Caco-2 (cell line): ENCODE measurements at regions not wholly inside any gene's neighbourhood (a gene's known extent, or its start where the extent isn't known, plus 50 kb on each side); places are given as distances from the start of the nearest gene placed in this dataset.

Experiments
- BruUV-seq: library from RNA; stranded (reverse); fragments of 400-500 nt; replicated peaks from 2 replicates; lab custom pipeline; 2021; lab: Mats Ljungman, UMichigan
- CTCF ChIA-PET: fragments of 300-600 bp; sonication (Branson Sonifier 250); formaldehyde crosslinking; loops from one replicate; lab custom pipeline; 2022; ENCODE audit warnings: antibody characterized with exemption; lab: Charles Lee
- POLR2A ChIA-PET: fragments of 300-600 bp; sonication (Branson Sonifier 250); formaldehyde crosslinking; loops from one replicate; lab custom pipeline; 2022; ENCODE audit warnings: antibody characterized with exemption; lab: Charles Lee
- DNase-seq, 2 experiments: peaks; one replicate each; pipeline versions ENCODE4 v3.0.0 to v3.0.0-alpha.2; 2020 to 2022
- H3K27me3 ChIP-seq: replicated peaks from 2 replicates; pipeline ENCODE4 v1.6.0; 2011; ENCODE audit warnings: low read length; ENCODE audit not compliant: control insufficient read depth, insufficient read depth
- H3K36me3 ChIP-seq: 2 replicates; pipeline ENCODE4 v1.5.1; 2011; ENCODE audit warnings: low read length; ENCODE audit not compliant: control insufficient read depth, insufficient read depth
- H3K4me1 ChIP-seq: fragments of 250-450 bp; sonication (Bioruptor Pico); 2 replicates; pipeline ENCODE4 v1.5.1; 2020; ENCODE audit warnings: mild to moderate bottlenecking
- H3K4me3 ChIP-seq: 2 replicates; pipeline ENCODE4 v1.5.1; 2011; ENCODE audit warnings: low read depth, mild to moderate bottlenecking, control low read depth, low read length
- H3K9me3 ChIP-seq: fragments of 250-450 bp; sonication (Bioruptor Pico); 2 replicates; pipeline ENCODE4 v1.5.1; 2020; ENCODE audit warnings: mild to moderate bottlenecking, moderate library complexity
- H3K27ac Mint-ChIP-seq: one replicate; pipeline ENCODE4 v1.8.0; 2022; ENCODE audit warnings: mixed read lengths; ENCODE audit not compliant: unreplicated experiment
- H3K27me3 Mint-ChIP-seq: one replicate; pipeline ENCODE4 v1.8.0; 2022; ENCODE audit warnings: mixed read lengths; ENCODE audit not compliant: insufficient read depth, unreplicated experiment
- H3K36me3 Mint-ChIP-seq: one replicate; pipeline ENCODE4 v1.8.0; 2022; ENCODE audit warnings: mild to moderate bottlenecking, mixed read lengths; ENCODE audit not compliant: insufficient read depth, unreplicated experiment
- H3K4me1 Mint-ChIP-seq: one replicate; pipeline ENCODE4 v1.8.0; 2022; ENCODE audit warnings: low read depth, mixed read lengths; ENCODE audit not compliant: unreplicated experiment
- H3K4me3 Mint-ChIP-seq: one replicate; pipeline ENCODE4 v1.8.0; 2022; ENCODE audit warnings: mild to moderate bottlenecking, moderate library complexity, mixed read lengths; ENCODE audit not compliant: unreplicated experiment
- H3K9me3 Mint-ChIP-seq: one replicate; pipeline ENCODE4 v1.8.0; 2022; ENCODE audit warnings: mixed read lengths; ENCODE audit not compliant: unreplicated experiment
- intact Hi-C: fragments of 100-400 bp; cut with micrococcal nuclease; formaldehyde crosslinking; loops from one replicate; pipeline ENCODE4 v1.10.0; 2022; ENCODE audit not compliant: unreplicated experiment
- TF ChIP-seq, protein P1 (sequence below), 2 experiments: fragments of 200-600 bp in 1 of 2; IDR thresholded peaks; 1 replicate in 1 of 2; 2 replicates in 1 of 2; pipeline versions ENCODE4 v1.5.1 to v1.8.0; 2011 to 2022; ENCODE audit warnings: antibody characterized with exemption in 1 of 2, control low read depth in 1 of 2, inconsistent platforms in 1 of 2, low read depth in 1 of 2, low read length in 1 of 2, mild to moderate bottlenecking in 1 of 2, moderate library complexity in 1 of 2; ENCODE audit not compliant: insufficient read depth in 1 of 2, severe bottlenecking in 1 of 2, unreplicated experiment in 1 of 2

DNA sequence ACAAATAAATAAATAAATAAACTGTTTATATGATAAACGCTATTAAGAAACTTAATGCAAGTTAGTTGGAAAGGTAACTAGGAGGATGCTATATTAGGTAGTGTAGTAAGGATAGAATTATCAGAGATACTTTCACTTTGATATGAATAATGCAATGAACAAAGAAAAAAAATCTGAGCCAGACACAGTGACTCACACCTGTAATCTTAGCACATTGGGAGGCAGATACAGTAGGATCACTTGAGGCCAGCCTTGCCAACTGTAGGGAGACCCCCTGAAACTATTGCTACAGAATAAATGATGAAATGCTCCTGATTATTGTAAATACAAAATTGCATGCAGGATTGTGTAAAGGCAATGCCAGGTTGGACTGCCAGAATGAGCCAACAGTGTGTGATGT, 109.2 kb downstream of the ANXA2R start:
- no peak overlapping the region for H3K4me3 ChIP-seq
- H3K27me3 Mint-ChIP-seq = no peaks in the 10 kb centered on the region
- no peaks in the 10 kb centered on the region for H3K4me1 Mint-ChIP-seq
- H3K27me3 ChIP-seq = no peaks in the 10 kb centered on the region
- TF ChIP-seq, protein P1, sequence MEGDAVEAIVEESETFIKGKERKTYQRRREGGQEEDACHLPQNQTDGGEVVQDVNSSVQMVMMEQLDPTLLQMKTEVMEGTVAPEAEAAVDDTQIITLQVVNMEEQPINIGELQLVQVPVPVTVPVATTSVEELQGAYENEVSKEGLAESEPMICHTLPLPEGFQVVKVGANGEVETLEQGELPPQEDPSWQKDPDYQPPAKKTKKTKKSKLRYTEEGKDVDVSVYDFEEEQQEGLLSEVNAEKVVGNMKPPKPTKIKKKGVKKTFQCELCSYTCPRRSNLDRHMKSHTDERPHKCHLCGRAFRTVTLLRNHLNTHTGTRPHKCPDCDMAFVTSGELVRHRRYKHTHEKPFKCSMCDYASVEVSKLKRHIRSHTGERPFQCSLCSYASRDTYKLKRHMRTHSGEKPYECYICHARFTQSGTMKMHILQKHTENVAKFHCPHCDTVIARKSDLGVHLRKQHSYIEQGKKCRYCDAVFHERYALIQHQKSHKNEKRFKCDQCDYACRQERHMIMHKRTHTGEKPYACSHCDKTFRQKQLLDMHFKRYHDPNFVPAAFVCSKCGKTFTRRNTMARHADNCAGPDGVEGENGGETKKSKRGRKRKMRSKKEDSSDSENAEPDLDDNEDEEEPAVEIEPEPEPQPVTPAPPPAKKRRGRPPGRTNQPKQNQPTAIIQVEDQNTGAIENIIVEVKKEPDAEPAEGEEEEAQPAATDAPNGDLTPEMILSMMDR (IDR thresholded peaks at IDR 0.05; ENCODE audit: insufficient read depth in 1 of 2, low read depth in 1 of 2, low read length in 1 of 2, severe bottlenecking in 1 of 2, unreplicated experiment in 1 of 2) = no peak
- peaks cover 10% of the 10 kb centered on the region for H3K9me3 Mint-ChIP-seq
- no peak for DNase-seq
- H3K36me3 Mint-ChIP-seq = no peaks in the 10 kb centered on the region
- BruUV-seq = no TSS peak
- intact Hi-C loops = no loop called here
- H3K27ac Mint-ChIP-seq = no peak overlapping the region
- no peaks in the 10 kb centered on the region for H3K4me1 ChIP-seq
- ChIA-PET POLR2A (no interaction called here), CTCF (no interaction called here)
- H3K36me3 ChIP-seq = no peaks in the 10 kb centered on the region
- no peak overlapping the region for H3K4me3 Mint-ChIP-seq
- peaks cover 9% of the 10 kb centered on the region for H3K9me3 ChIP-seq

DNA sequence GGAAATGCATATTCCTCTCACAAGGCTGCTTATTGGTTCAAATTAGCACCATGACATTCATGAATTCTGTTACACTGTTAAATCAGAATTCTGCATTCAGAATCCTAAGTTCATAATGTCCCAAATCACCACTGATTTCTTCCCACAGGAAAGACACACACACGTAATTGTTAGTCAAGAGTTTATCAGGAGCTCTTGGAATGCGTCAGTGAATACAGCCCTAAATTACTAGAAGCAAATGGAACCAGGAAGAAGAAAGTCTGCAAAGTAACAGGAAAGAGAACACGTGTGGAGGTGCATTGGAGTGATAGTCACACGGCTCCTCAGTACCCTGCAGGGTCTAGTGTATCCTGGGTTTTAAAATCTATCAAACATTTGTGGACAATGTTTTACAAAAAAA, 110.2 kb downstream of the ANXA2R start:
- TF ChIP-seq, protein P1 (IDR thresholded peaks at IDR 0.05; ENCODE audit: insufficient read depth in 1 of 2, low read depth in 1 of 2, low read length in 1 of 2, severe bottlenecking in 1 of 2, unreplicated experiment in 1 of 2) = no peak
- no peaks in the 10 kb centered on the region for H3K27me3 ChIP-seq
- ChIA-PET CTCF (no interaction called here), POLR2A (no interaction called here)
- no peak overlapping the region for H3K4me3 ChIP-seq
- Mint-ChIP-seq H3K36me3 (no peaks in the 10 kb centered on the region), H3K9me3 (peaks cover 9% of the 10 kb centered on the region), H3K27ac (no peak overlapping the region), H3K4me3 (no peak overlapping the region), H3K4me1 (no peaks in the 10 kb centered on the region), H3K27me3 (no peaks in the 10 kb centered on the region)
- DNase-seq = no peak
- no TSS peak for BruUV-seq
- H3K36me3 ChIP-seq = no peaks in the 10 kb centered on the region
- intact Hi-C loops = no loop called here
- peaks cover 9% of the 10 kb centered on the region for H3K9me3 ChIP-seq
- H3K4me1 ChIP-seq = no peaks in the 10 kb centered on the region

DNA sequence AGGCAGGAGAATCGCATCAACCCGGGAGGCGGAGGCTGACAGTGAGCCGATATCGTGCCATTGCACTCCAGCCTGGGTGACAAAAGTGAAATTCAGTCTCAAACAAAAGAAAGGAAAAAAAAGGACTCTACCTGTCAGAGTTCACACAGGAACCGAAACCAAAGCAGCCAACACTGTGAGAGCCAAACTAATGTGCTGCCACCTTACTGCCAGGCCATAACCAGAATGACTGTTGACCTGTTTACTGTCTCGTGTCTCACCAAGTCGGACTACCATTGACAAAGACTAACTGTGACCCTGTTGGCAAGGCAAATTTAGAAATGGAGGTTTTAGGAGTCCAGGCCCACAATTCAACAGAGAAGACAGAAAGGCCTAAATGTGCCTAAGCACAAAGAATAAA, 112.4 kb downstream of the ANXA2R start:
- intact Hi-C loops = no loop called here
- Histone ChIP-seq H3K4me3 (no peak overlapping the region), H3K36me3 (no peaks in the 10 kb centered on the region), H3K27me3 (no peaks in the 10 kb centered on the region), H3K4me1 (no peaks in the 10 kb centered on the region), H3K9me3 (peaks cover 9% of the 10 kb centered on the region)
- H3K36me3 Mint-ChIP-seq = no peaks in the 10 kb centered on the region
- no peaks in the 10 kb centered on the region for H3K27me3 Mint-ChIP-seq
- ChIA-PET CTCF (no interaction called here), POLR2A (interaction anchor here (0.7 kb wide), 1 partner anchor 192 kb away, joined by 8 read pairs; no protein-coding TSS in a partner anchor)
- DNase-seq = no peak
- no peak overlapping the region for H3K27ac Mint-ChIP-seq
- no peaks in the 10 kb centered on the region for H3K4me1 Mint-ChIP-seq
- TF ChIP-seq, protein P1 (IDR thresholded peaks at IDR 0.05; ENCODE audit: insufficient read depth in 1 of 2, low read depth in 1 of 2, low read length in 1 of 2, severe bottlenecking in 1 of 2, unreplicated experiment in 1 of 2) = no peak
- no peak overlapping the region for H3K4me3 Mint-ChIP-seq
- H3K9me3 Mint-ChIP-seq = no peaks in the 10 kb centered on the region
- BruUV-seq = no TSS peak
